ENCODE measurements at regions not wholly inside any gene's neighbourhood (a gene's known extent, or its start where the extent isn't known, plus 50 kb on each side); places are given as distances from the start of the nearest gene placed in this dataset.

DNA sequence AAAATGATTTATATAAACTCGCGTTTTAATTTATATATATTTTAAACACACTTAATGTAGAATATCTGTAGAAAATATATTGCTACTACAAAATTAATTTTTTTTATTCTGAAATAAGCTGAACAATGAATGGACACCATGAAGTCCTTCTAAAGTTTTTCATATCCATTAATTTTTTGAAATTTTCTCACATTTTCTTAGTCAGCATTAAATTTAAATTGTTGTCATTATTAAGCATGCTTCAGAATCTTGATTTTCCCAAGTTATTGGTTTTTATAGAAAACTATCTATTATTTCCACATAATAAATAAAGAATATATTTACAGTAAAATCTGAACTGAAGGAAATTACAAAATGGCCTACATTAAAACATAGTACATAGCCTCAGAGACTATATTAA is 1314.9 kb upstream of the CDH6 start (continued):
- no peak for TF ChIP-seq CHD7 (IDR thresholded peaks at IDR 0.05; ENCODE audit: insufficient replicate concordance, low read length)
- no peak for TF ChIP-seq KDM4A (IDR thresholded peaks at IDR 0.05; ENCODE audit: low read depth, low read length, severe bottlenecking)
- TF ChIP-seq CHD1 (IDR thresholded peaks at IDR 0.05; ENCODE audit: low read depth, low read length): no peak
- TF ChIP-seq POLR2AphosphoS5 (IDR thresholded peaks at IDR 0.05; ENCODE audit: low read depth, low read length): no peak

All from H1 (cell line).